A549 (cell line): ENCODE measurements at regions not wholly inside any gene's neighbourhood (a gene's known extent, or its start where the extent isn't known, plus 50 kb on each side); places are given as distances from the start of the nearest gene placed in this dataset.

Experiments
- ATAC-seq, 2 experiments: fragments of 200-7000 bp in 1 of 2; fragments of >200 bp in 1 of 2; cut with Nextera tagmentation in 1 of 2; cut with Tn5 transposase in 1 of 2; 3 replicates each; pipeline versions ENCODE4 v1.8.0 to v1.9.1; 2018 to 2020; ENCODE audit warnings: mild to moderate bottlenecking in 1 of 2, moderate library complexity in 1 of 2
- CTCF ChIA-PET: fragments of 300-600 bp; sonication (Branson Sonifier 250); formaldehyde crosslinking; extraction: SDS; loops from one replicate; lab custom pipeline; 2021; ENCODE audit warnings: antibody characterized with exemption, inconsistent platforms; lab: Yijun Ruan, JAX
- POLR2A ChIA-PET: fragments of 350-600 bp; formaldehyde crosslinking; extraction: SDS; loops from one replicate; lab custom pipeline; 2021; ENCODE audit warnings: antibody characterized with exemption, inconsistent platforms; lab: Yijun Ruan, JAX
- DNase-seq, 2 experiments: peaks; one replicate each; pipeline versions ENCODE4 v3.0.0 to v3.0.0-alpha.2; 2011 to 2016; ENCODE audit warnings: low read depth in 1 of 2, low spot score in 1 of 2
- FAIRE-seq: peaks from 2 replicates; lab custom pipeline; 2011; peaks lifted over from hg19 to GRCh38; lab: Jason Lieb, UNC
- H3K27ac ChIP-seq, 2 experiments: fragments of >200 bp; sonication (Bioruptor Twin); formaldehyde crosslinking; 3 replicates each; pipeline ENCODE4 v1.5.1; 2016 to 2017
- H3K4me1 ChIP-seq: fragments of >200 bp; sonication (Bioruptor Twin); formaldehyde crosslinking; 3 replicates; pipeline ENCODE4 v1.6.1; 2016
- H3K4me2 ChIP-seq: fragments of >200 bp; sonication (Bioruptor Twin); formaldehyde crosslinking; 3 replicates; pipeline ENCODE4 v1.6.1; 2016
- H3K4me3 ChIP-seq: fragments of >200 bp; sonication (Bioruptor Twin); formaldehyde crosslinking; 3 replicates; pipeline ENCODE4 v1.5.1; 2016
- H3K9me3 ChIP-seq: fragments of >200 bp; sonication (Bioruptor Twin); formaldehyde crosslinking; 3 replicates; pipeline ENCODE4 v1.6.1; 2016
- CBX8 ChIP-seq: fragments of 200-600 bp; sonication (generic); IDR thresholded peaks from 2 replicates; pipeline ENCODE4 v1.6.1; 2016
- EHF ChIP-seq: fragments of 250-450 bp; sonication (Bioruptor Pico); IDR thresholded peaks from 2 replicates; pipeline ENCODE4 v1.5.0; 2020; ENCODE audit warnings: mild to moderate bottlenecking
- ELK1 ChIP-seq: fragments of 150-350 bp; IDR thresholded peaks from 2 replicates; pipeline ENCODE4 v1.6.1; 2014; ENCODE audit warnings: low read depth, mild to moderate bottlenecking, low read length
- EP300 ChIP-seq, 2 experiments: fragments of >200 bp; sonication (Bioruptor Twin); formaldehyde crosslinking; IDR thresholded peaks; 2 replicates in 1 of 2; 3 replicates in 1 of 2; pipeline ENCODE4 v1.6.1; 2016 to 2017
- FOSL2 ChIP-seq, 2 experiments: fragments of 450-650 bp in 1 of 2; fragments of >200 bp in 1 of 2; sonication (Bioruptor Twin) in 1 of 2; formaldehyde crosslinking; IDR thresholded peaks; 2 replicates each; pipeline versions ENCODE4 v1.5.0 to v1.6.1; 2016 to 2020; ENCODE audit warnings: mild to moderate bottlenecking in 1 of 2, moderate library complexity in 1 of 2
- FOXS1 ChIP-seq: fragments of 250-450 bp; sonication (Bioruptor Pico); IDR thresholded peaks from 2 replicates; pipeline ENCODE4 v1.5.0; 2020; ENCODE audit warnings: mild to moderate bottlenecking, moderate library complexity
- HDAC2 ChIP-seq: fragments of 200-600 bp; sonication (generic); IDR thresholded peaks from 2 replicates; pipeline ENCODE4 v1.6.1; 2016
- HES2 ChIP-seq: fragments of >200 bp; sonication (Bioruptor Twin); formaldehyde crosslinking; IDR thresholded peaks from 2 replicates; pipeline ENCODE4 v1.6.1; 2016
- HOXA7 ChIP-seq: fragments of 250-450 bp; sonication (Bioruptor Pico); IDR thresholded peaks from 2 replicates; pipeline ENCODE4 v1.5.0; 2020; ENCODE audit warnings: mild to moderate bottlenecking, moderate library complexity
- JUN ChIP-seq, 2 experiments: fragments of >200 bp; sonication (Bioruptor Twin); formaldehyde crosslinking; IDR thresholded peaks; 2 replicates in 1 of 2; 3 replicates in 1 of 2; pipeline ENCODE4 v1.6.1; 2016 to 2017
- MAZ ChIP-seq: fragments of 150-350 bp; IDR thresholded peaks from 2 replicates; pipeline ENCODE4 v1.6.1; 2014; ENCODE audit warnings: antibody characterized with exemption, low read depth, low read length, borderline replicate concordance
- MYC ChIP-seq: IDR thresholded peaks from 2 replicates; pipeline ENCODE4 v1.6.1; 2012; ENCODE audit warnings: mild to moderate bottlenecking, inconsistent platforms, low read length, improper control_type of control experiment, borderline replicate concordance
- RAD21 ChIP-seq, 2 experiments: fragments of >200 bp in 1 of 2; sonication (Bioruptor Twin) in 1 of 2; formaldehyde crosslinking in 1 of 2; IDR thresholded peaks in 1 of 2; conservative IDR thresholded peaks in 1 of 2; 2 replicates in 1 of 2; 3 replicates in 1 of 2; pipeline ENCODE4 v1.6.1; 2012 to 2018; ENCODE audit warnings: inconsistent platforms in 1 of 2
- RARB ChIP-seq: fragments of 250-450 bp; sonication (Bioruptor Pico); IDR thresholded peaks from 2 replicates; pipeline ENCODE4 v1.8.0; 2021; ENCODE audit warnings: mild to moderate bottlenecking, moderate library complexity
- RCOR1 ChIP-seq: fragments of 150-350 bp; IDR thresholded peaks from 2 replicates; pipeline ENCODE4 v1.6.1; 2014; ENCODE audit warnings: antibody characterized with exemption, low read length, low read depth
- RNF2 ChIP-seq: fragments of 200-600 bp; sonication (generic); IDR thresholded peaks from 2 replicates; pipeline ENCODE4 v1.6.1; 2016; ENCODE audit warnings: low read depth, mild to moderate bottlenecking, antibody characterized with exemption, moderate library complexity, borderline replicate concordance
- SREBF2 ChIP-seq: fragments of 450-650 bp; IDR thresholded peaks from 2 replicates; pipeline ENCODE4 v1.6.1; 2014; ENCODE audit warnings: mild to moderate bottlenecking, moderate library complexity
- ZC3H11A ChIP-seq: fragments of 450-650 bp; IDR thresholded peaks from 2 replicates; pipeline ENCODE4 v1.6.1; 2014; ENCODE audit warnings: antibody characterized with exemption, mild to moderate bottlenecking
- ZNF302 ChIP-seq: fragments of 250-450 bp; sonication (Bioruptor Pico); IDR thresholded peaks from 2 replicates; pipeline ENCODE4 v1.9.0; 2021; ENCODE audit warnings: inconsistent platforms, mild to moderate bottlenecking, moderate library complexity
- WGBS: methylation state at CpG from one replicate; pipeline ENCODE4 v1.1.6; 2017; ENCODE audit errors: missing lambda C conversion rate; 5-methylcytosine and 5-hydroxymethylcytosine counted together
- TF ChIP-seq, protein P1 (sequence below): IDR thresholded peaks from 2 replicates; pipeline ENCODE4 v1.6.1; 2012
- TF ChIP-seq, protein P2 (sequence below): fragments of 250-450 bp; sonication (Bioruptor Pico); IDR thresholded peaks from 2 replicates; pipeline ENCODE4 v1.5.0; 2020; ENCODE audit warnings: low read depth, mild to moderate bottlenecking, moderate library complexity

GRCh38 chr3:117005911-117006522 lies 296.4 kb downstream of the TUSC7 start:
- no peak for DNase-seq
- Histone ChIP-seq H3K4me3 (no peak overlapping the region), H3K27ac (no peak overlapping the region), H3K4me2 (no peak overlapping the region)
- CTCF ChIA-PET, result no interaction called here
- no peak for ATAC-seq
- POLR2A ChIA-PET, result no interaction called here
- WGBS, result 9% methylated on average over 2 of the region's 2 CpGs
- FAIRE-seq, result no peak
- TF ChIP-seq RAD21 (conservative IDR thresholded peaks at IDR 0.05 in 1 of 2, IDR thresholded peaks at IDR 0.05 in 1 of 2) (no peak), MYC (no peak)
- TF ChIP-seq, protein P1, sequence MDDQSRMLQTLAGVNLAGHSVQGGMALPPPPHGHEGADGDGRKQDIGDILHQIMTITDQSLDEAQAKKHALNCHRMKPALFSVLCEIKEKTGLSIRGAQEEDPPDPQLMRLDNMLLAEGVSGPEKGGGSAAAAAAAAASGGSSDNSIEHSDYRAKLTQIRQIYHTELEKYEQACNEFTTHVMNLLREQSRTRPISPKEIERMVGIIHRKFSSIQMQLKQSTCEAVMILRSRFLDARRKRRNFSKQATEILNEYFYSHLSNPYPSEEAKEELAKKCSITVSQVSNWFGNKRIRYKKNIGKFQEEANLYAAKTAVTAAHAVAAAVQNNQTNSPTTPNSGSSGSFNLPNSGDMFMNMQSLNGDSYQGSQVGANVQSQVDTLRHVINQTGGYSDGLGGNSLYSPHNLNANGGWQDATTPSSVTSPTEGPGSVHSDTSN, result no peak
- TF ChIP-seq, all 56 proteins: peak for 0
- no peaks in the 10 kb centered on the region for H3K9me3 ChIP-seq
- H3K4me1 ChIP-seq, result no peaks in the 10 kb centered on the region

DNA sequence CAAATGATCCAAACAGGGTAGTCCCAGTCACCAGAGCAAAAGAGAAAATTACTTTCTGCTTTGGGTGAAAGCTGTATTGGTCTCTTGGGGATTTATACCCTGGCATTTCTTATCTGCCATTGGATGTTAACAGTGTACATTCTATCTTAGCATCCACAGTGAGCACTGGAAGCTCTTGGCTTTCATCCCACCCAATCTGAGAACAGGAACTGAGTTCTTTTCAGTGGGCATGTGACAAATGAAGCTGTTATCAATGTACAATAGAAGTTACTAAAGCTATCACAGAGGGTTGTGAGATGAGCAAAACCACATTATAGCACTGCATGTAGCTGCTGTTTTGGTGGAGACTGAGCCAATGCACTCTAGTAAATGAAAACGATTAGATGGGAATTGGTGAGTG lies 300.7 kb downstream of the TUSC7 start:
- no peak overlapping the region for H3K4me2 ChIP-seq
- no peak overlapping the region for H3K27ac ChIP-seq
- ATAC-seq (no peak), DNase-seq (no peak), FAIRE-seq (no peak)
- 17% methylated on average over 1 of the region's 1 CpG for WGBS
- H3K4me1 ChIP-seq, result no peaks in the 10 kb centered on the region
- TF ChIP-seq ZNF302 (CRISPR knock-in tag) (no peak), RARB (CRISPR knock-in tag) (no peak), MAZ (no peak), RAD21 (conservative IDR thresholded peaks at IDR 0.05 in 1 of 2, IDR thresholded peaks at IDR 0.05 in 1 of 2) (no peak), ZC3H11A (no peak), HDAC2 (no peak), ELK1 (no peak)
- TF ChIP-seq, protein P2, sequence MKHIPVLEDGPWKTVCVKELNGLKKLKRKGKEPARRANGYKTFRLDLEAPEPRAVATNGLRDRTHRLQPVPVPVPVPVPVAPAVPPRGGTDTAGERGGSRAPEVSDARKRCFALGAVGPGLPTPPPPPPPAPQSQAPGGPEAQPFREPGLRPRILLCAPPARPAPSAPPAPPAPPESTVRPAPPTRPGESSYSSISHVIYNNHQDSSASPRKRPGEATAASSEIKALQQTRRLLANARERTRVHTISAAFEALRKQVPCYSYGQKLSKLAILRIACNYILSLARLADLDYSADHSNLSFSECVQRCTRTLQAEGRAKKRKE (CRISPR knock-in tag), result no peak
- H3K4me3 ChIP-seq, result no peak overlapping the region
- ChIA-PET POLR2A (no interaction called here), CTCF (interaction anchor here (1.1 kb wide), 1 partner anchor 9 kb away, joined by 4 read pairs; no protein-coding TSS in a partner anchor)
- no peaks in the 10 kb centered on the region for H3K9me3 ChIP-seq

DNA sequence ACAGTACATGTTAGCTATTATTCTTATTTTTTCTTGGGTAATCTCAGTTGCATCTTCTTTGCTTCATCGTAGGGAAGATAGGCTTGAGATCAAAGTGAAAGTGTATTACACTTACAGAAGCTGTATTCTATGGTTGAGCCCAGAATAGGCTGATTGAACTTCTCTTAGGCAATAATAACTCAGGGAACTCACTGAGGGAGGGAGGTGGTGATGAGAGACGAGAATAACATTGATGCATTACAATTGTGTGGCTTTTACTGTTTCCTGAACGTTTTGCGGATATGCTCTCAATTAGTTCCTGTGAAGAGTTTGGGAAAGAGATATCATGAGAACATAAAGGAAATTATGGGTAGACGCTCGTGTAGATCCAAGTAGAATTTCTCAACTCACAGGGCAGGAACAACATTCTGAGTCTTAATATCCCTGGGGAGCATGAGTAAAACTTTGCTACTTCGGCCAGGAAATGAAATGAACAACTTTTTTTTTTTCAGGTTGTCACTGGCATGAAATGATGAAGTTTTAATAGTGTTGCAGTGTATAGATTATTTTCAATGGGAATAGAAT lies 302.2 kb downstream of the TUSC7 start:
- 43% methylated on average over 7 of the region's 7 CpGs for WGBS
- TF ChIP-seq JUN (IDR thresholded peaks at IDR 0.05), result no peak
- no peak for TF ChIP-seq SREBF2
- TF ChIP-seq FOXS1 (CRISPR knock-in tag), result no peak
- TF ChIP-seq ELK1, result no peak
- no peak for TF ChIP-seq EP300 (IDR thresholded peaks at IDR 0.05)
- no peak for TF ChIP-seq MYC
- no peak for TF ChIP-seq RAD21 (conservative IDR thresholded peaks at IDR 0.05 in 1 of 2, IDR thresholded peaks at IDR 0.05 in 1 of 2)
- TF ChIP-seq, protein P2 (CRISPR knock-in tag), result no peak
- TF ChIP-seq HES2, result no peak
- no peak for TF ChIP-seq HOXA7
- TF ChIP-seq RNF2, result no peak
- TF ChIP-seq FOSL2 (IDR thresholded peaks at IDR 0.05), result no peak
- no peak for TF ChIP-seq FOSL2 (CRISPR knock-in tag; IDR thresholded peaks at IDR 0.05)
- TF ChIP-seq HDAC2, result no peak
- TF ChIP-seq RCOR1, result no peak
- no peak for TF ChIP-seq CBX8
- TF ChIP-seq, protein P1, result no peak
- no peak for TF ChIP-seq EHF (CRISPR knock-in tag)
- Histone ChIP-seq H3K4me3 (no peak overlapping the region), H3K27ac (no peak overlapping the region), H3K4me2 (no peak overlapping the region), H3K4me1 (no peaks in the 10 kb centered on the region), H3K9me3 (no peaks in the 10 kb centered on the region)
- POLR2A ChIA-PET, result no interaction called here
- DNase-seq (no peak), FAIRE-seq (no peak), ATAC-seq (no peak)
- CTCF ChIA-PET, result interaction anchor here (0.9 kb wide), 1 partner anchor 9 kb away, joined by 4 read pairs; no protein-coding TSS in a partner anchor
